Vagina (tissue), 2 donors: ENCODE measurements at regions not wholly inside any gene's neighbourhood (a gene's known extent, or its start where the extent isn't known, plus 50 kb on each side); places are given as distances from the start of the nearest gene placed in this dataset.

Source experiments
- DNase-seq, 2 donors: peaks; one replicate each; pipeline ENCODE4 v3.0.0-alpha.2; 2017; ENCODE audit errors: extremely low spot score in 2 of 2
- H3K27ac ChIP-seq: fragments of 200-600 bp; sonication (generic); one replicate; pipeline ENCODE4 v1.5.1; 2019
- H3K27me3 ChIP-seq: fragments of 200-600 bp; sonication (generic); one replicate; pipeline ENCODE4 v1.5.1; 2019
- H3K36me3 ChIP-seq, 2 donors: fragments of 200-600 bp; sonication (generic); one replicate each; pipeline ENCODE4 v1.5.1; 2017 to 2019
- H3K4me1 ChIP-seq: fragments of 200-600 bp; sonication (generic); one replicate; pipeline ENCODE4 v1.5.1; 2019
- H3K4me3 ChIP-seq, 2 donors: fragments of 200-600 bp; sonication (generic); 1 replicate in 1 of 2; 2 replicates in 1 of 2; pipeline ENCODE4 v1.5.1; 2016 to 2019
- H3K9me3 ChIP-seq: fragments of 200-600 bp; sonication (generic); one replicate; pipeline ENCODE4 v1.5.1; 2019
- CTCF ChIP-seq, 3 experiments: fragments of 450-650 bp in 2 of 3; fragments of 200-600 bp in 1 of 3; sonication (generic) in 1 of 3; IDR thresholded peaks; one replicate each; pipeline ENCODE4 v1.5.1; 2017 to 2019; ENCODE audit warnings: antibody characterized with exemption in 3 of 3, mild to moderate bottlenecking in 2 of 3, moderate library complexity in 2 of 3
- POLR2A ChIP-seq, 2 donors: fragments of 450-650 bp; IDR thresholded peaks; one replicate each; pipeline ENCODE4 v1.6.1; 2017; ENCODE audit warnings: antibody characterized with exemption in 2 of 2, mild to moderate bottlenecking in 2 of 2, moderate library complexity in 2 of 2
- POLR2AphosphoS5 ChIP-seq, 2 donors: sonication (generic); formaldehyde crosslinking; IDR thresholded peaks; one replicate each; pipeline ENCODE4 v1.9.0; 2017; ENCODE audit warnings: antibody characterized with exemption in 2 of 2, mild to moderate bottlenecking in 2 of 2, low read depth in 1 of 2; ENCODE audit not compliant: insufficient read depth in 1 of 2
- intact Hi-C: fragments of 100-400 bp; cut with DNase I; formaldehyde crosslinking; loops from one replicate; pipeline ENCODE4 v1.15.1; 2023

GRCh38 chr2:33903215-33903614 lies 304.1 kb upstream of the FAM98A start:
- Histone ChIP-seq H3K27ac (no peak overlapping the region), H3K27me3 (no peaks in the 10 kb centered on the region), H3K4me3 (no peak overlapping the region), H3K9me3 (no peaks in the 10 kb centered on the region), H3K36me3 (no peaks in the 10 kb centered on the region), H3K4me1 (no peaks in the 10 kb centered on the region)
- no peak for TF ChIP-seq POLR2A (IDR thresholded peaks at IDR 0.05)
- no peak for TF ChIP-seq CTCF (IDR thresholded peaks at IDR 0.05)
- TF ChIP-seq POLR2AphosphoS5 (IDR thresholded peaks at IDR 0.05; ENCODE audit: insufficient read depth in 1 of 2, low read depth in 1 of 2), result no peak
- no peak for DNase-seq
- intact Hi-C loops, result no loop called here

- Histone ChIP-seq H3K27me3 (no peaks in the 10 kb centered on the region), H3K36me3 (no peaks in the 10 kb centered on the region), H3K27ac (no peak overlapping the region), H3K9me3 (no peaks in the 10 kb centered on the region), H3K4me1 (no peaks in the 10 kb centered on the region), H3K4me3 (no peak overlapping the region)
- intact Hi-C loops, result no loop called here
- no peak for DNase-seq
- TF ChIP-seq CTCF (IDR thresholded peaks at IDR 0.05), result no peak
- no peak for TF ChIP-seq POLR2AphosphoS5 (IDR thresholded peaks at IDR 0.05; ENCODE audit: insufficient read depth in 1 of 2, low read depth in 1 of 2)
- TF ChIP-seq POLR2A (IDR thresholded peaks at IDR 0.05), result no peak
Measured at GRCh38 chr2:33900610-33901009, 301.5 kb upstream of the FAM98A start.

- Histone ChIP-seq H3K36me3 (no peaks in the 10 kb centered on the region), H3K9me3 (no peaks in the 10 kb centered on the region), H3K4me1 (no peaks in the 10 kb centered on the region), H3K27me3 (no peaks in the 10 kb centered on the region), H3K27ac (no peak overlapping the region), H3K4me3 (no peak overlapping the region)
- intact Hi-C loops, result no loop called here
- no peak for DNase-seq
- TF ChIP-seq POLR2AphosphoS5 (IDR thresholded peaks at IDR 0.05; ENCODE audit: insufficient read depth in 1 of 2, low read depth in 1 of 2) (no peak), POLR2A (IDR thresholded peaks at IDR 0.05) (no peak), CTCF (IDR thresholded peaks at IDR 0.05) (no peak)
Measured at GRCh38 chr2:33897741-33898140, 298.6 kb upstream of the FAM98A start.

GRCh38 chr2:33893824-33894223 lies 294.7 kb upstream of the FAM98A start:
- no peak for TF ChIP-seq CTCF (IDR thresholded peaks at IDR 0.05)
- no peak for TF ChIP-seq POLR2A (IDR thresholded peaks at IDR 0.05)
- TF ChIP-seq POLR2AphosphoS5 (IDR thresholded peaks at IDR 0.05; ENCODE audit: insufficient read depth in 1 of 2, low read depth in 1 of 2), result no peak
- no peaks in the 10 kb centered on the region for H3K36me3 ChIP-seq
- no peaks in the 10 kb centered on the region for H3K4me1 ChIP-seq
- intact Hi-C loops, result no loop called here
- H3K27me3 ChIP-seq, result no peaks in the 10 kb centered on the region
- no peak overlapping the region for H3K27ac ChIP-seq
- no peak overlapping the region for H3K4me3 ChIP-seq
- no peaks in the 10 kb centered on the region for H3K9me3 ChIP-seq
- no peak for DNase-seq

- no peak for DNase-seq
- no peaks in the 10 kb centered on the region for H3K36me3 ChIP-seq
- H3K27me3 ChIP-seq, result no peaks in the 10 kb centered on the region
- TF ChIP-seq POLR2AphosphoS5 (IDR thresholded peaks at IDR 0.05; ENCODE audit: insufficient read depth in 1 of 2, low read depth in 1 of 2) (no peak), CTCF (IDR thresholded peaks at IDR 0.05) (no peak), POLR2A (IDR thresholded peaks at IDR 0.05) (no peak)
- no peak overlapping the region for H3K27ac ChIP-seq
- H3K9me3 ChIP-seq, result no peaks in the 10 kb centered on the region
- H3K4me1 ChIP-seq, result no peaks in the 10 kb centered on the region
- no peak overlapping the region for H3K4me3 ChIP-seq
- intact Hi-C loops, result no loop called here
Measured at GRCh38 chr2:33891616-33892015, 292.5 kb upstream of the FAM98A start.
